ENCODE measurements at regions not wholly inside any gene's neighbourhood (a gene's known extent, or its start where the extent isn't known, plus 50 kb on each side); places are given as distances from the start of the nearest gene placed in this dataset.

- no peak for TF ChIP-seq CTCF (conservative IDR thresholded peaks at IDR 0.05; ENCODE audit: low read depth)
- POLR2A ChIA-PET (ENCODE audit: low non-redundant PET) = interaction anchor here (0.6 kb wide), 1 partner anchor 30 kb away, joined by 7 read pairs; no protein-coding TSS in a partner anchor
- H3K27ac ChIP-seq = no peak overlapping the region
- CTCF ChIA-PET = no interaction called here
- DNase-seq (ENCODE audit: low spot score) = peak; percentile 7
Measured at GRCh38 chr3:40827942-40828688, 303.4 kb downstream of the ZNF621 start.

- no peak for TF ChIP-seq CTCF (conservative IDR thresholded peaks at IDR 0.05; ENCODE audit: low read depth)
- no peak for DNase-seq (ENCODE audit: low spot score)
- ChIA-PET POLR2A (ENCODE audit: low non-redundant PET) (no interaction called here), CTCF (no interaction called here)
- no peak overlapping the region for H3K27ac ChIP-seq
Measured at GRCh38 chr3:40828741-40829415, 304.1 kb downstream of the ZNF621 start.

- no peak overlapping the region for H3K27ac ChIP-seq
- TF ChIP-seq CTCF (conservative IDR thresholded peaks at IDR 0.05; ENCODE audit: low read depth) = no peak
- CTCF ChIA-PET = no interaction called here
- POLR2A ChIA-PET (ENCODE audit: low non-redundant PET) = no interaction called here
- DNase-seq (ENCODE audit: low spot score) = no peak
Measured at GRCh38 chr3:40829876-40830275, 305.1 kb downstream of the ZNF621 start.

DNA sequence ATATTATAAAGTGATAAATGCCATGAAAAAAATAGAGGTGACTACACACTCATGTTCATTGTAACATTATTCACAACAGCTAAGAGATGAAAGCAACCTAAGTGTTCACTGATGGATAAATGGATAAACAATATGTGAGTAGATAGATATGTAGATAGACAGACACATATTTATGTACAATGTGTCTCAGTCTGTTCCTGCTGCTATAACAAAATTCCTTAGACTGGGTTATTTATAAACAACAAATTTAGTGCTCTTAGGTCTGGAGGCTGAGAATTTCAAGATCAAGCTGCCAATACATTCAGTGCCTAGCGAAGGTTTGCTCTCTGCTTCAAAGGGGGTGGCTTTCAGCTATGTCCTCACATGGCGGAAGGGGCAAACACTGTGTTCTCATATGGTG, 312.5 kb downstream of the ZNF621 start:
- POLR2A ChIA-PET (ENCODE audit: low non-redundant PET) = no interaction called here

DNA sequence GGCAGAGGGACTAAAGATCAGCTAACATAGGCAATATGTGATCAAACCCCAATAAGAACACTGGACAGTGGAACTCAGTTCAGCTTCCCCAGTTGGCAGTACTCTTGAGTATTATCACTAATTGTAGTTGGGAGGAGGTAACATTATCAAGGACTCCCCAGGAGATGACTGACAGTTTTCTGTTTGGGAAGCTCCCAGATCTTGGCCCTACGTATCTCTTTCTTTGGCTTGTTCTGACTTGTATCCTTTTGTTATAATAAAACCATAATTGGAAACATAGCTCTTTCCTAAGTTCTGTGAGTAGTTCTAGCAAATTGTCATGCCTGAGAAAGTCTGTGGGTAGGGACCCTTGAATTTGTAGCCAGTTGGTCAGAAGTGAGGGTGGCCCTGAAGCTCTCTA, 316.4 kb downstream of the ZNF621 start:
- TF ChIP-seq CTCF (conservative IDR thresholded peaks at IDR 0.05; ENCODE audit: low read depth) = no peak
- no peak for DNase-seq (ENCODE audit: low spot score)
- no peak overlapping the region for H3K27ac ChIP-seq
- CTCF ChIA-PET = interaction anchor here (0.6 kb wide), 1 partner anchor 871 kb away, joined by 3 read pairs; no protein-coding TSS in a partner anchor
- POLR2A ChIA-PET (ENCODE audit: low non-redundant PET) = no interaction called here

More for the DNA sequence above, 312.5 kb downstream of the ZNF621 start:
- DNase-seq (ENCODE audit: low spot score) = no peak
- CTCF ChIA-PET = interaction anchor here (0.7 kb wide), 1 partner anchor 368 kb away, joined by 3 read pairs; no protein-coding TSS in a partner anchor
- TF ChIP-seq CTCF (conservative IDR thresholded peaks at IDR 0.05; ENCODE audit: low read depth) = no peak
- no peak overlapping the region for H3K27ac ChIP-seq

GRCh38 chr3:40841570-40842109, 316.9 kb downstream of the ZNF621 start:
- ChIA-PET POLR2A (ENCODE audit: low non-redundant PET) (no interaction called here), CTCF (no interaction called here)
- no peak overlapping the region for H3K27ac ChIP-seq
- TF ChIP-seq CTCF (conservative IDR thresholded peaks at IDR 0.05; ENCODE audit: low read depth) = no peak
- no peak for DNase-seq (ENCODE audit: low spot score)
